ENCODE measurements at regions not wholly inside any gene's neighbourhood (a gene's known extent, or its start where the extent isn't known, plus 50 kb on each side); places are given as distances from the start of the nearest gene placed in this dataset.

- DNase-seq (ENCODE audit: low spot score) = no peak
These were observed 527.6 kb downstream of the MAFB start for GRCh38 chr20:40161391-40161790.

- peak; percentile 6 for DNase-seq (ENCODE audit: low spot score)
These were observed 528.9 kb downstream of the MAFB start for GRCh38 chr20:40160097-40160550.

GRCh38 chr20:40159276-40159675, 529.8 kb downstream of the MAFB start:
- no peak for DNase-seq (ENCODE audit: low spot score)

GRCh38 chr20:40156600-40157317, 532.3 kb downstream of the MAFB start:
- DNase-seq (ENCODE audit: low spot score) = no peak

- no peak for DNase-seq (ENCODE audit: low spot score)
These were observed 534.5 kb downstream of the MAFB start for GRCh38 chr20:40154514-40154913.

GRCh38 chr20:40148886-40149285, 540.1 kb downstream of the MAFB start:
- DNase-seq (ENCODE audit: low spot score) = no peak

- no peak for DNase-seq (ENCODE audit: low spot score)
These were observed 543.0 kb downstream of the MAFB start for GRCh38 chr20:40146071-40146470.

GRCh38 chr20:40144581-40144980, 544.5 kb downstream of the MAFB start:
- no peak for DNase-seq (ENCODE audit: low spot score)

- no peak for DNase-seq (ENCODE audit: low spot score)
These were observed 554.9 kb downstream of the MAFB start for GRCh38 chr20:40134176-40134575.

- DNase-seq (ENCODE audit: low spot score) = no peak
These were observed 568.2 kb downstream of the MAFB start for GRCh38 chr20:40120827-40121226.

- no peak for DNase-seq (ENCODE audit: low spot score)
These were observed 577.8 kb downstream of the MAFB start for GRCh38 chr20:40111282-40111681.

GRCh38 chr20:40110311-40110831, 578.7 kb downstream of the MAFB start:
- no peak for DNase-seq (ENCODE audit: low spot score)

- no peak for DNase-seq (ENCODE audit: low spot score)
These were observed 579.9 kb downstream of the MAFB start for GRCh38 chr20:40109136-40109535.

- DNase-seq (ENCODE audit: low spot score) = no peak
These were observed 580.7 kb downstream of the MAFB start for GRCh38 chr20:40108321-40108720.

GRCh38 chr20:40104959-40105358, 584.1 kb downstream of the MAFB start:
- DNase-seq (ENCODE audit: low spot score) = no peak

GRCh38 chr20:40103420-40103819, 585.6 kb downstream of the MAFB start:
- DNase-seq (ENCODE audit: low spot score) = no peak

- DNase-seq (ENCODE audit: low spot score) = no peak
These were observed 587.5 kb downstream of the MAFB start for GRCh38 chr20:40101560-40101959.

- no peak for DNase-seq (ENCODE audit: low spot score)
These were observed 588.8 kb downstream of the MAFB start for GRCh38 chr20:40100261-40100660.

- no peak for DNase-seq (ENCODE audit: low spot score)
These were observed 598.8 kb downstream of the MAFB start for GRCh38 chr20:40090236-40090635.

GRCh38 chr20:40087496-40087895, 601.5 kb downstream of the MAFB start:
- no peak for DNase-seq (ENCODE audit: low spot score)

GRCh38 chr20:40085513-40085912, 603.5 kb downstream of the MAFB start:
- no peak for DNase-seq (ENCODE audit: low spot score)

- DNase-seq (ENCODE audit: low spot score) = no peak
These were observed 606.6 kb downstream of the MAFB start for GRCh38 chr20:40082436-40082835.

- no peak for DNase-seq (ENCODE audit: low spot score)
These were observed 607.4 kb downstream of the MAFB start for GRCh38 chr20:40081653-40082052.

GRCh38 chr20:40080041-40080652, 608.9 kb downstream of the MAFB start:
- DNase-seq (ENCODE audit: low spot score) = no peak

All from cerebellar cortex (tissue), 1 donor.